Endothelial cell of umbilical vein (primary cell): ENCODE measurements at regions not wholly inside any gene's neighbourhood (a gene's known extent, or its start where the extent isn't known, plus 50 kb on each side); places are given as distances from the start of the nearest gene placed in this dataset.

Source experiments
- BruUV-seq: library from RNA; stranded (reverse); fragments of 400-500 nt; replicated peaks from 2 replicates; lab custom pipeline; 2021; lab: Mats Ljungman, UMichigan
- CTCF ChIA-PET: fragments of 300-600, 350-600 bp; sonication (Branson Sonifier 250); formaldehyde crosslinking; loops from one replicate; lab custom pipeline; 2021; ENCODE audit warnings: antibody characterized with exemption, inconsistent platforms; lab: Charles Lee
- POLR2A ChIA-PET: fragments of 300-600, 350-600 bp; sonication (Branson Sonifier 250); formaldehyde crosslinking; loops from one replicate; lab custom pipeline; 2021; ENCODE audit warnings: antibody characterized with exemption, inconsistent platforms; lab: Charles Lee
- DNase-seq: peaks from one replicate; pipeline ENCODE4 v3.0.0-alpha.2; 2011; ENCODE audit warnings: low read depth, low spot score
- FAIRE-seq: peaks from 2 replicates; lab custom pipeline; 2011; peaks lifted over from hg19 to GRCh38; lab: Jason Lieb, UNC
- H2AFZ ChIP-seq: 2 replicates; pipeline ENCODE4 v1.6.0; 2012; ENCODE audit warnings: low read depth, low read length, control low read depth, inconsistent platforms
- H3K27ac ChIP-seq: 2 replicates; pipeline ENCODE4 v1.5.1; 2011; ENCODE audit warnings: low read depth, mild to moderate bottlenecking, control low read depth, low read length, moderate library complexity; ENCODE audit not compliant: insufficient read depth
- H3K27me3 ChIP-seq, 2 experiments: 2 replicates each; pipeline versions ENCODE4 v1.6.0 to v1.6.1; 2011; ENCODE audit warnings: low read length in 2 of 2, mixed read lengths in 1 of 2; ENCODE audit not compliant: control insufficient read depth in 2 of 2, insufficient read depth in 2 of 2
- H3K36me3 ChIP-seq, 2 experiments: 2 replicates in 1 of 2; 3 replicates in 1 of 2; pipeline ENCODE4 v1.5.1; 2011; ENCODE audit warnings: low read length in 2 of 2, mild to moderate bottlenecking in 1 of 2, moderate library complexity in 1 of 2; ENCODE audit not compliant: control insufficient read depth in 2 of 2, insufficient read depth in 2 of 2; ENCODE audit errors: extremely low read depth in 1 of 2
- H3K4me1 ChIP-seq: 3 replicates; pipeline ENCODE4 v1.5.1; 2011; ENCODE audit warnings: mild to moderate bottlenecking, low read length; ENCODE audit not compliant: control insufficient read depth, insufficient read depth; ENCODE audit errors: extremely low read depth
- H3K4me2 ChIP-seq: 2 replicates; pipeline ENCODE4 v1.6.1; 2011; ENCODE audit warnings: low read length, control low read depth, mixed read lengths; ENCODE audit not compliant: insufficient read depth
- H3K4me3 ChIP-seq, 3 experiments: fragments of 200-600 bp in 1 of 3; sonication (generic), shearing (Covaris generic) in 1 of 3; replicated peaks in 1 of 3; 2 replicates each; pipeline ENCODE4 v1.5.1; 2011 to 2016; ENCODE audit warnings: control low read depth in 3 of 3, low read length in 3 of 3, mild to moderate bottlenecking in 2 of 3, inconsistent platforms in 1 of 3, low read depth in 1 of 3, moderate library complexity in 1 of 3; ENCODE audit not compliant: insufficient read depth in 1 of 3
- H3K79me2 ChIP-seq: 2 replicates; pipeline ENCODE4 v1.6.0; 2012; ENCODE audit warnings: low read length, inconsistent platforms; ENCODE audit not compliant: control insufficient read depth, insufficient read depth
- H3K9ac ChIP-seq: replicated peaks from 2 replicates; pipeline ENCODE3; 2011; ENCODE audit warnings: low read length, control low read depth; ENCODE audit not compliant: insufficient read depth; ENCODE audit errors: extremely low read depth
- H3K9me1 ChIP-seq: replicated peaks from 3 replicates; pipeline ENCODE4 v1.6.0; 2011; ENCODE audit warnings: mild to moderate bottlenecking, low read length; ENCODE audit not compliant: control insufficient read depth, insufficient read depth; ENCODE audit errors: extremely low read depth
- H3K9me3 ChIP-seq: replicated peaks from 2 replicates; pipeline ENCODE4 v1.5.1; 2012; ENCODE audit warnings: low read length, inconsistent platforms; ENCODE audit not compliant: control insufficient read depth, insufficient read depth
- H4K20me1 ChIP-seq: replicated peaks from 2 replicates; pipeline ENCODE3; 2011; ENCODE audit warnings: mild to moderate bottlenecking, low read length; ENCODE audit not compliant: control insufficient read depth, insufficient read depth; ENCODE audit errors: extremely low read depth
- CTCF ChIP-seq, 2 donors: IDR thresholded peaks; 1 replicate in 1 of 2; 2 replicates in 1 of 2; pipeline ENCODE4 v1.5.1; 2011; ENCODE audit warnings: low read length in 2 of 2, mild to moderate bottlenecking in 2 of 2, moderate library complexity in 2 of 2, control low read depth in 1 of 2, inconsistent platforms in 1 of 2, low read depth in 1 of 2; ENCODE audit not compliant: insufficient read depth in 1 of 2; ENCODE audit errors: extremely low read depth in 1 of 2
- EZH2 ChIP-seq: IDR thresholded peaks from 2 replicates; pipeline ENCODE4 v1.6.1; 2012; ENCODE audit warnings: borderline replicate concordance, low read depth, mild to moderate bottlenecking, moderate library complexity, low read length, inconsistent platforms; ENCODE audit not compliant: severe bottlenecking
- GATA2 ChIP-seq: IDR thresholded peaks from 2 replicates; pipeline ENCODE4 v1.7.0; 2011; ENCODE audit warnings: low read depth, mild to moderate bottlenecking, moderate library complexity, mixed read lengths, low read length; ENCODE audit not compliant: insufficient read length, insufficient read depth
- MAX ChIP-seq: IDR thresholded peaks from 2 replicates; pipeline ENCODE4 v1.6.1; 2011; ENCODE audit not compliant: insufficient read depth, insufficient read length
- MYC ChIP-seq: IDR thresholded peaks from one replicate; pipeline ENCODE4 v1.6.1; 2011; ENCODE audit warnings: mild to moderate bottlenecking, low read depth, low read length
- POLR2A ChIP-seq: IDR thresholded peaks from 2 replicates; pipeline ENCODE4 v1.6.1; 2012; ENCODE audit warnings: low read depth, mild to moderate bottlenecking, control low read depth, low read length
- dilution Hi-C: fragments of 300-500 bp; cut with MboI; formaldehyde crosslinking; loops from one replicate; pipeline ENCODE4 v1.15.0; 2019; ENCODE audit warnings: low sequenced_read_pairs; ENCODE audit not compliant: extremely low pct_ligation_motif_present
- intact Hi-C: fragments of 100-400 bp; cut with micrococcal nuclease; formaldehyde crosslinking; loops from one replicate; pipeline ENCODE4 v1.10.0; 2022

- Histone ChIP-seq H3K79me2 (no peaks in the 10 kb centered on the region), H3K4me2 (no peak overlapping the region), H3K36me3 (no peaks in the 10 kb centered on the region), H4K20me1 (no peaks in the 10 kb centered on the region), H3K9me1 (no peaks in the 10 kb centered on the region), H2AFZ (no peak overlapping the region), H3K27me3 (peaks cover 2% of the 10 kb centered on the region in 2 experiments), H3K27ac (no peak overlapping the region), H3K4me1 (no peaks in the 10 kb centered on the region), H3K9me3 (no peaks in the 10 kb centered on the region), H3K4me3 (no peak overlapping the region), H3K9ac (no peak overlapping the region)
- DNase-seq (no peak), FAIRE-seq (no peak)
- intact Hi-C loops, result no loop called here
- POLR2A ChIA-PET, result no interaction called here
- CTCF ChIA-PET, result interaction anchor here (0.6 kb wide), 1 partner anchor 746 kb away, joined by 4 read pairs; no protein-coding TSS in a partner anchor
- TF ChIP-seq MYC (no peak), EZH2 (no peak), POLR2A (no peak), CTCF (IDR thresholded peaks at IDR 0.05; ENCODE audit: extremely low read depth in 1 of 2, insufficient read depth in 1 of 2, low read depth in 1 of 2, low read length in 2 of 2) (no peak), MAX (no peak), GATA2 (no peak)
- dilution Hi-C loops, result no loop called here
- BruUV-seq, result no TSS peak
Observed at GRCh38 chr15:48049736-48050135, 71.1 kb upstream of the SLC24A5 start.

DNA sequence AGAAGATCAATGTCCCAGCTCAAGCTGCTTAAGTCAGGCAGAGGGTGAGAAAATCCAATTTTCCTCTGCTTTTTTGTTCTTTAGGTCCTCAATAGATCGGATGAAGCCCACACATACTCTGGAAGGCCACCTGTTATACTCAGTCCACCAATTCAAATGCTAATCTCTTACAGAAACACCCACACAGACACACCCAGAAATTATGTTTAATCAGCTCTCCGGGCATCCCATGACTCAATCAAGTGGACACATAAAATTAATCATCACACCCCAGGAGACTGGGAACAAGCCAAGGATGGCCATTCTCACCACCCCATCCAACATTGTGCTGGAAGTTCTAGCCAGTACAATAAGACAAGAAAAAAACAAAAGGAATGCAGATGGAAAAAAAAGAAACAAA is 67.8 kb upstream of the SLC24A5 start:
- no peaks in the 10 kb centered on the region for H3K9me3 ChIP-seq
- H3K4me1 ChIP-seq, result no peaks in the 10 kb centered on the region
- no peak overlapping the region for H3K4me3 ChIP-seq
- no peak overlapping the region for H3K27ac ChIP-seq
- no peaks in the 10 kb centered on the region for H4K20me1 ChIP-seq
- H2AFZ ChIP-seq, result no peak overlapping the region
- TF ChIP-seq EZH2 (no peak), POLR2A (no peak), CTCF (IDR thresholded peaks at IDR 0.05; ENCODE audit: extremely low read depth in 1 of 2, insufficient read depth in 1 of 2, low read depth in 1 of 2, low read length in 2 of 2) (no peak), MAX (no peak)
- dilution Hi-C loops, result no loop called here
- no peaks in the 10 kb centered on the region for H3K79me2 ChIP-seq
- no peaks in the 10 kb centered on the region for H3K9me1 ChIP-seq
- ChIA-PET POLR2A (no interaction called here), CTCF (no interaction called here)
- no peak for FAIRE-seq
- no TSS peak for BruUV-seq
- intact Hi-C loops, result no loop called here
- peaks cover 2% of the 10 kb centered on the region in 2 experiments for H3K27me3 ChIP-seq
- H3K36me3 ChIP-seq, result no peaks in the 10 kb centered on the region
- no peak overlapping the region for H3K4me2 ChIP-seq
- no peak overlapping the region for H3K9ac ChIP-seq
- DNase-seq, result no peak
